Suprapubic skin (tissue), 4 donors: ENCODE measurements at regions not wholly inside any gene's neighbourhood (a gene's known extent, or its start where the extent isn't known, plus 50 kb on each side); places are given as distances from the start of the nearest gene placed in this dataset.
A peak's percentile ranks its signal among the peaks of the same experiment; 100 is the strongest.

Experiments
- CTCF ChIP-seq, 2 donors: fragments of 200-600 bp in 1 of 2; fragments of 450-650 bp in 1 of 2; sonication (generic) in 1 of 2; IDR thresholded peaks; one replicate each; pipeline ENCODE4 v1.5.1; 2016 to 2019; ENCODE audit warnings: antibody characterized with exemption in 2 of 2, mild to moderate bottlenecking in 1 of 2, moderate library complexity in 1 of 2
- EP300 ChIP-seq: sonication (generic); formaldehyde crosslinking; IDR thresholded peaks from one replicate; pipeline ENCODE4 v1.6.1; 2017; ENCODE audit warnings: antibody characterized with exemption
- POLR2A ChIP-seq, 2 donors: fragments of 450-650 bp; IDR thresholded peaks; one replicate each; pipeline ENCODE4 v1.6.1; 2017; ENCODE audit warnings: antibody characterized with exemption in 2 of 2, mild to moderate bottlenecking in 2 of 2, moderate library complexity in 2 of 2
- POLR2AphosphoS5 ChIP-seq, 3 donors: sonication (generic); formaldehyde crosslinking; IDR thresholded peaks; one replicate each; pipeline ENCODE4 v1.6.1; 2017; ENCODE audit warnings: antibody characterized with exemption in 3 of 3

GRCh38 chr20:11676630-11677287 is 240.9 kb upstream of the BTBD3 start:
- TF ChIP-seq CTCF (IDR thresholded peaks at IDR 0.05) (peak; percentile 51 to 62), POLR2A (IDR thresholded peaks at IDR 0.05) (no peak), POLR2AphosphoS5 (IDR thresholded peaks at IDR 0.05) (no peak), EP300 (no peak)
